HG02970 (cell line): ENCODE measurements at regions not wholly inside any gene's neighbourhood (a gene's known extent, or its start where the extent isn't known, plus 50 kb on each side); places are given as distances from the start of the nearest gene placed in this dataset.

Source experiments
- ATAC-seq: cut with Tn5 transposase; IDR thresholded peaks from one replicate; pipeline ENCODE4 v1.9.1; 2021; ENCODE audit warnings: mild to moderate bottlenecking, moderate library complexity, moderate number of reproducible peaks; ENCODE audit not compliant: unreplicated experiment, low FRiP score

- no peak for ATAC-seq
Observed at GRCh38 chr2:39608686-39609441, 56.9 kb upstream of the TMEM178A start.

- ATAC-seq, result no peak
Observed at GRCh38 chr2:39609917-39610316, 55.8 kb upstream of the TMEM178A start.

GRCh38 chr2:39615675-39616074, 50.0 kb upstream of the TMEM178A start:
- no peak for ATAC-seq
